DND-41 (cell line): ENCODE measurements at regions not wholly inside any gene's neighbourhood (a gene's known extent, or its start where the extent isn't known, plus 50 kb on each side); places are given as distances from the start of the nearest gene placed in this dataset.
A peak's percentile ranks its signal among the peaks of the same experiment; 100 is the strongest.

Source experiments
- ATAC-seq: fragments of 200-7000 bp; cut with Tn5 transposase; 3 replicates; pipeline ENCODE4 v1.9.1; 2021; ENCODE audit warnings: low read depth; ENCODE audit not compliant: insufficient read depth
- DNase-seq: peaks from one replicate; pipeline ENCODE4 v3.0.0-alpha.2; 2020
- H2AFZ ChIP-seq: 2 replicates; pipeline ENCODE4 v1.6.0; 2012; ENCODE audit warnings: low read depth, low read length
- H3K27ac ChIP-seq: 2 replicates; pipeline ENCODE4 v1.5.1; 2012; ENCODE audit warnings: low read length, inconsistent platforms
- H3K27me3 ChIP-seq: fragments of 200-600 bp; sonication (generic); 2 replicates; pipeline ENCODE4 v1.6.0; 2012; ENCODE audit warnings: low read length, mild to moderate bottlenecking, inconsistent platforms; ENCODE audit not compliant: insufficient read depth, poor library complexity
- H3K36me3 ChIP-seq: 2 replicates; pipeline ENCODE4 v1.5.1; 2012; ENCODE audit warnings: low read length, inconsistent platforms; ENCODE audit not compliant: insufficient read depth
- H3K4me1 ChIP-seq: 2 replicates; pipeline ENCODE4 v1.5.1; 2012; ENCODE audit warnings: mild to moderate bottlenecking, low read length; ENCODE audit not compliant: insufficient read depth
- H3K4me2 ChIP-seq: 2 replicates; pipeline ENCODE4 v1.6.0; 2012; ENCODE audit warnings: mild to moderate bottlenecking, moderate library complexity, low read length, inconsistent platforms; ENCODE audit not compliant: insufficient read depth
- H3K4me3 ChIP-seq, 2 experiments: fragments of 200-600 bp in 1 of 2; shearing (Covaris generic) in 1 of 2; 2 replicates each; pipeline ENCODE4 v1.5.1; 2012 to 2016; ENCODE audit warnings: inconsistent platforms in 2 of 2, low read length in 2 of 2, mild to moderate bottlenecking in 2 of 2, low read depth in 1 of 2, moderate library complexity in 1 of 2
- H3K79me2 ChIP-seq: 2 replicates; pipeline ENCODE4 v1.6.0; 2012; ENCODE audit warnings: low read length, inconsistent platforms; ENCODE audit not compliant: insufficient read depth
- H3K9ac ChIP-seq: 2 replicates; pipeline ENCODE4 v1.6.0; 2012; ENCODE audit warnings: low read depth, mild to moderate bottlenecking, inconsistent platforms, low read length, moderate library complexity
- H3K9me3 ChIP-seq: 2 replicates; pipeline ENCODE4 v1.5.1; 2012; ENCODE audit warnings: low read length, moderate library complexity, mild to moderate bottlenecking, inconsistent platforms; ENCODE audit not compliant: insufficient read depth, severe bottlenecking
- H4K20me1 ChIP-seq: 2 replicates; pipeline ENCODE4 v1.6.0; 2012; ENCODE audit warnings: low read length; ENCODE audit not compliant: insufficient read depth
- EZH2 ChIP-seq: IDR thresholded peaks from 3 replicates; pipeline ENCODE4 v1.6.1; 2012; ENCODE audit warnings: borderline replicate concordance, low read depth, mild to moderate bottlenecking, moderate library complexity, low read length, inconsistent platforms; ENCODE audit not compliant: severe bottlenecking
- TF ChIP-seq, protein P1 (sequence below): IDR thresholded peaks from 2 replicates; pipeline ENCODE4 v1.5.1; 2012; ENCODE audit warnings: borderline replicate concordance, low read length, moderate library complexity, mild to moderate bottlenecking; ENCODE audit not compliant: poor library complexity, severe bottlenecking; ENCODE audit errors: extremely low read depth

DNA sequence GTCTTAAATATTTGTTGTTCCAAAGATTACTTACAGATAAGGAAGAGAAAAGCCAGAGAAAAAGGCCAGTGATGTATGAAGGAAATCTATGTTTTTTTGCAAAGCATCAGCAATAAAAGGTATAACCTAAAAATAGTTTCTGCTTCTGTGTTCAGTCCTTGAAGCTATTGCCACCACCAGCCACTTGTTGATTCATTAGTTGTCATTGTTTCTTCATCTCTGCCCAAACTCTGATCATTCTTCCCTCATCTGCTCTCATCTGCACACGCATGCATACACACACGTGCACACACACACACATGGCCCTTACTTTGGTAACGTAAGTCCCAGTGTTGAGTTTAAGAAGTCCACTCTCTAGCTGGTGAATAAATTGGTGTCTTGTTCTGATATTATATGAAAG is 540.7 kb downstream of the GATA3 start:
- H3K4me3 ChIP-seq, result no peak overlapping the region
- peaks cover 19% of the 10 kb centered on the region for H3K4me1 ChIP-seq
- no peaks in the 10 kb centered on the region for H3K36me3 ChIP-seq
- ATAC-seq (no peak), DNase-seq (no peak)
- TF ChIP-seq, protein P1, sequence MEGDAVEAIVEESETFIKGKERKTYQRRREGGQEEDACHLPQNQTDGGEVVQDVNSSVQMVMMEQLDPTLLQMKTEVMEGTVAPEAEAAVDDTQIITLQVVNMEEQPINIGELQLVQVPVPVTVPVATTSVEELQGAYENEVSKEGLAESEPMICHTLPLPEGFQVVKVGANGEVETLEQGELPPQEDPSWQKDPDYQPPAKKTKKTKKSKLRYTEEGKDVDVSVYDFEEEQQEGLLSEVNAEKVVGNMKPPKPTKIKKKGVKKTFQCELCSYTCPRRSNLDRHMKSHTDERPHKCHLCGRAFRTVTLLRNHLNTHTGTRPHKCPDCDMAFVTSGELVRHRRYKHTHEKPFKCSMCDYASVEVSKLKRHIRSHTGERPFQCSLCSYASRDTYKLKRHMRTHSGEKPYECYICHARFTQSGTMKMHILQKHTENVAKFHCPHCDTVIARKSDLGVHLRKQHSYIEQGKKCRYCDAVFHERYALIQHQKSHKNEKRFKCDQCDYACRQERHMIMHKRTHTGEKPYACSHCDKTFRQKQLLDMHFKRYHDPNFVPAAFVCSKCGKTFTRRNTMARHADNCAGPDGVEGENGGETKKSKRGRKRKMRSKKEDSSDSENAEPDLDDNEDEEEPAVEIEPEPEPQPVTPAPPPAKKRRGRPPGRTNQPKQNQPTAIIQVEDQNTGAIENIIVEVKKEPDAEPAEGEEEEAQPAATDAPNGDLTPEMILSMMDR, result no peak
- TF ChIP-seq EZH2, result no peak
- H3K27me3 ChIP-seq, result no peaks in the 10 kb centered on the region
- no peak overlapping the region for H2AFZ ChIP-seq
- no peak overlapping the region for H3K4me2 ChIP-seq
- H3K9ac ChIP-seq, result no peak overlapping the region
- no peaks in the 10 kb centered on the region for H3K9me3 ChIP-seq
- H3K79me2 ChIP-seq, result no peaks in the 10 kb centered on the region
- no peak overlapping the region for H3K27ac ChIP-seq
- no peaks in the 10 kb centered on the region for H4K20me1 ChIP-seq

DNA sequence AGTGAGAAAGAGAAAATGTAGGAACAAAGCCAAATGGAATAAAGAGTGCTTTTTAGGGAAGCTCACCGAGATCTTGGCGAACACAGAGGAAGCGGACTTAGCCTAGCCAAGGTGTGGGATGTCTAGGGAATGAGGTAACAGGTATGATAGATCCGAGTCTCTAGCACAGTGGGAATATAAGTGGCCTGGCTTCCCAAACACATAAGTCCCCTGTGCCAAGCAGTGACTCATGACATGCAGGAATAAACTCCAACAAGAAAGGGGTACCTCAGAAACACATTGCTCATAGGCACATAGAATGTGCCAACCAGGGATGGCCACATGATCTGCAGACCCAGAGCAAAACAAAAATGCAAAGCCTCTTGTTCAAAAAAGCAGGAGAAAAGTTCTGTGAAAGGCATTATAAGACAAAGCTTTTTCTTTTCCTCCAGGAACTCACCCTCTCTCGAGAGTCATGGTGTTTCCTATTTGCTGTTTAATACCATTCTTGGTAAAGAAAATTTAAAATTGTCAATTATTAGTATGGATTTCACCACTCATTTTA is 542.5 kb downstream of the GATA3 start:
- DNase-seq (no peak), ATAC-seq (no peak)
- Histone ChIP-seq H3K4me1 (peaks cover 2% of the 10 kb centered on the region), H3K4me3 (no peak overlapping the region), H3K27ac (no peak overlapping the region), H3K9me3 (no peaks in the 10 kb centered on the region), H3K36me3 (no peaks in the 10 kb centered on the region), H3K27me3 (no peaks in the 10 kb centered on the region), H3K9ac (no peak overlapping the region), H4K20me1 (no peaks in the 10 kb centered on the region), H3K4me2 (no peak overlapping the region), H3K79me2 (no peaks in the 10 kb centered on the region), H2AFZ (no peak overlapping the region)
- TF ChIP-seq, protein P1, result no peak
- no peak for TF ChIP-seq EZH2

DNA sequence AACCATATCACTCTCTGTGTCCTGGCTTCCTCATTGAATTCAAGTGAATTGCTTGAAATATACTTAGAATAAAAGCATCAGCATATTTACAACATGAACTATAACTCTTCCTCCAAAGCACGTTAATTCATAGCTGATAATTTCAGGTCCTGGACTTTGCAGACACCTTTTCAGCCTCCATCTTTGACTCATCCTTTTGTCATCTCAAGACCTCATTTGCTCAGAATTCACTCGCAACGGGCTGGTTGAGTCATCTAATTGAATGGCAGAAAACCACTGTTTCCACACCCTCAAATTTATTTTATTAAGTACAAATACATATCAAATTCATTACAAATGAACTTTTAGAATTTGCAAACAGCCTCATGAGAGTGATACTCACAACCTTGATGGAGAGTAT is 545.7 kb downstream of the GATA3 start:
- Histone ChIP-seq H3K9me3 (peaks cover 7% of the 10 kb centered on the region), H3K27me3 (no peaks in the 10 kb centered on the region), H3K79me2 (no peaks in the 10 kb centered on the region), H3K9ac (no peak overlapping the region), H3K4me1 (no peaks in the 10 kb centered on the region), H3K4me2 (no peak overlapping the region), H3K27ac (no peak overlapping the region), H3K4me3 (no peak overlapping the region), H2AFZ (no peak overlapping the region), H3K36me3 (no peaks in the 10 kb centered on the region), H4K20me1 (no peaks in the 10 kb centered on the region)
- TF ChIP-seq, protein P1, result no peak
- TF ChIP-seq EZH2, result no peak
- ATAC-seq (no peak), DNase-seq (no peak)

DNA sequence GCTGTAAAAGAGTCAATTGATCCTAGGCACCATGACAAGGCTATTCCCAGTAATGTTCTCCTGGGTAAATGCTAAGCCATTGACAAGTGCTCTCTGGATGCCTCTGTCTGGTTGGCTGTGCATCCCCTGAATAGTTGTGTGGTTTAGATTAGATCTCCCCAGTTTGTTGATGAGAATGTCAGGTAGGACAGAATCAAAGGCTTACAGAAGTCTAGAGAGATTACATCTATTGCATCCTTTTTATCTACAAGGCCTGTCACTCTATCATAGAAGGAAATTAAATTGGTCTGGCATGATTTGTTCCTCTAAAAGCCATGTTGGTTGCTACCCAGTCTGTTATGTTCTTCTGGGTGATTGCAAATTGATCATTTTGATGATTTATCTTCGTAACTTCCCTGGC is 548.3 kb downstream of the GATA3 start:
- no peak for TF ChIP-seq EZH2
- TF ChIP-seq, protein P1, result no peak
- H2AFZ ChIP-seq, result no peak overlapping the region
- no peak overlapping the region for H3K27ac ChIP-seq
- no peaks in the 10 kb centered on the region for H3K4me1 ChIP-seq
- no peaks in the 10 kb centered on the region for H4K20me1 ChIP-seq
- no peaks in the 10 kb centered on the region for H3K36me3 ChIP-seq
- H3K27me3 ChIP-seq, result no peaks in the 10 kb centered on the region
- DNase-seq (no peak), ATAC-seq (peak; percentile 72; the same call in 1 of the 3 replicates)
- H3K4me3 ChIP-seq, result no peak overlapping the region
- H3K4me2 ChIP-seq, result no peak overlapping the region
- H3K9ac ChIP-seq, result no peak overlapping the region
- peaks cover 25% of the 10 kb centered on the region for H3K9me3 ChIP-seq
- H3K79me2 ChIP-seq, result no peaks in the 10 kb centered on the region
